GM12878 (cell line): ENCODE measurements at regions not wholly inside any gene's neighbourhood (a gene's known extent, or its start where the extent isn't known, plus 50 kb on each side); places are given as distances from the start of the nearest gene placed in this dataset.
A peak's percentile ranks its signal among the peaks of the same experiment; 100 is the strongest.

ENCODE experiments used
- ATAC-seq: fragments of 200-7000 bp; cut with Tn5 transposase; 3 replicates; pipeline ENCODE4 v1.9.1; 2020; ENCODE audit warnings: mild to moderate bottlenecking, moderate library complexity
- BruUV-seq: library from RNA; stranded (reverse); fragments of 400-500 nt; replicated peaks from 2 replicates; lab custom pipeline; 2021; lab: Mats Ljungman, UMichigan
- CTCF ChIA-PET: fragments of 300-600 bp; sonication (Branson Sonifier 250); formaldehyde crosslinking; extraction: SDS; loops from one replicate; lab custom pipeline; 2021; ENCODE audit warnings: inconsistent platforms; lab: Yijun Ruan, JAX
- POLR2A ChIA-PET: fragments of 350-600 bp; formaldehyde crosslinking; extraction: SDS; loops from one replicate; lab custom pipeline; 2021; ENCODE audit warnings: inconsistent platforms; lab: Charles Lee
- RAD21 ChIA-PET: fragments of 300-600 bp; sonication (Branson Sonifier 250); formaldehyde crosslinking; loops from one replicate; lab custom pipeline; 2023; ENCODE audit warnings: antibody characterized with exemption; ENCODE audit not compliant: unreplicated experiment; lab: Charles Lee
- SMC1A ChIA-PET: fragments of 300-600 bp; sonication (Branson Sonifier 250); formaldehyde crosslinking; loops from one replicate; lab custom pipeline; 2023; ENCODE audit not compliant: unreplicated experiment, uncharacterized antibody; lab: Charles Lee
- DNase-seq: peaks from one replicate; pipeline ENCODE4 v3.0.0-alpha.2; 2011; ENCODE audit warnings: low read depth, low spot score
- FAIRE-seq: peaks from 3 replicates; lab custom pipeline; 2011; peaks lifted over from hg19 to GRCh38; lab: Jason Lieb, UNC
- H2AFZ ChIP-seq: 2 replicates; pipeline ENCODE4 v1.6.0; 2011; ENCODE audit warnings: low read depth, low read length, control low read depth; ENCODE audit not compliant: control insufficient read depth
- H3K27ac ChIP-seq: 2 replicates; pipeline ENCODE4 v1.5.1; 2011; ENCODE audit warnings: control low read depth; ENCODE audit not compliant: control insufficient read depth, insufficient read depth
- H3K27me3 ChIP-seq, 2 experiments: replicated peaks in 1 of 2; 2 replicates each; pipeline versions ENCODE4 v1.6.0 to v1.6.1; 2011; ENCODE audit warnings: low read length in 1 of 2; ENCODE audit not compliant: control insufficient read depth in 2 of 2, insufficient read depth in 2 of 2
- H3K36me3 ChIP-seq, 2 experiments: 2 replicates each; pipeline ENCODE4 v1.5.1; 2011; ENCODE audit warnings: low read length in 1 of 2; ENCODE audit not compliant: control insufficient read depth in 2 of 2, insufficient read depth in 2 of 2
- H3K4me1 ChIP-seq: 2 replicates; pipeline ENCODE4 v1.6.1; 2011; ENCODE audit warnings: mild to moderate bottlenecking, low read length, moderate library complexity, mixed read lengths; ENCODE audit not compliant: control insufficient read depth, insufficient read depth
- H3K4me2 ChIP-seq: 2 replicates; pipeline ENCODE4 v1.6.0; 2011; ENCODE audit warnings: control low read depth; ENCODE audit not compliant: control insufficient read depth, insufficient read depth
- H3K4me3 ChIP-seq: fragments of 200-600 bp; sonication (generic); 2 replicates; pipeline ENCODE4 v1.5.1; 2016
- H3K79me2 ChIP-seq: 2 replicates; pipeline ENCODE4 v1.6.0; 2011; ENCODE audit warnings: low read length; ENCODE audit not compliant: control insufficient read depth, insufficient read depth
- H3K9ac ChIP-seq: 2 replicates; pipeline ENCODE4 v1.8.0; 2011; ENCODE audit warnings: low read length, control low read depth, mixed read lengths; ENCODE audit not compliant: control insufficient read depth, insufficient read depth
- H3K9me3 ChIP-seq: replicated peaks from 3 replicates; pipeline ENCODE4 v1.5.1; 2011; ENCODE audit warnings: mild to moderate bottlenecking, low read length; ENCODE audit not compliant: control insufficient read depth, insufficient read depth
- H4K20me1 ChIP-seq: 2 replicates; pipeline ENCODE4 v1.6.0; 2011; ENCODE audit not compliant: control insufficient read depth, insufficient read depth
- ATF7 ChIP-seq: fragments of 450-650 bp; IDR thresholded peaks from 2 replicates; pipeline ENCODE4 v1.6.1; 2016; ENCODE audit warnings: low read depth, mild to moderate bottlenecking
- BHLHE40 ChIP-seq, 2 experiments: fragments of 450-650 bp in 1 of 2; IDR thresholded peaks; 2 replicates each; pipeline ENCODE4 v1.6.1; 2011 to 2017; ENCODE audit warnings: low read depth in 2 of 2, borderline replicate concordance in 1 of 2, improper control_type of control experiment in 1 of 2, low read length in 1 of 2, mild to moderate bottlenecking in 1 of 2
- CREM ChIP-seq: IDR thresholded peaks from 2 replicates; pipeline ENCODE4 v1.6.1; 2014; ENCODE audit warnings: antibody characterized with exemption, low read depth
- RAD21 ChIP-seq: IDR thresholded peaks from 2 replicates; pipeline ENCODE4 v1.6.1; 2011; ENCODE audit warnings: mild to moderate bottlenecking, low read depth, low read length, moderate library complexity; ENCODE audit not compliant: insufficient read depth
- SMC3 ChIP-seq: IDR thresholded peaks from 2 replicates; pipeline ENCODE4 v1.6.1; 2011; ENCODE audit warnings: low read length, improper control_type of control experiment, borderline replicate concordance
- TCF12 ChIP-seq: IDR thresholded peaks from 2 replicates; pipeline ENCODE4 v1.6.1; 2011; ENCODE audit warnings: low read depth, mild to moderate bottlenecking, low read length
- WGBS: methylation state at CpG from one replicate; pipeline ENCODE4 v1.1.6; 2016; ENCODE audit warnings: low lambda C conversion rate; ENCODE audit not compliant: insufficient replicate concordance, insufficient coverage; ENCODE audit errors: missing lambda C conversion rate; 5-methylcytosine and 5-hydroxymethylcytosine counted together
- in situ Hi-C: fragments of 300-500 bp; cut with MboI; formaldehyde crosslinking; loops from 9 replicates; pipeline ENCODE4 v1.14.3; 2018; ENCODE audit warnings: mixed read lengths
- intact Hi-C: fragments of 100-400 bp; cut with micrococcal nuclease; formaldehyde crosslinking; loops from one replicate; pipeline ENCODE4 v1.14.2; 2022; ENCODE audit not compliant: unreplicated experiment
- TF ChIP-seq, protein P1 (sequence below): fragments of 450-650 bp; IDR thresholded peaks from 2 replicates; pipeline ENCODE4 v1.6.1; 2018; ENCODE audit warnings: borderline replicate concordance, mild to moderate bottlenecking; ENCODE audit not compliant: partially characterized antibody
- TF ChIP-seq, protein P2 (sequence below): IDR thresholded peaks from 2 replicates; pipeline ENCODE4 v1.6.1; 2012; ENCODE audit warnings: low read depth, low read length, improper control_type of control experiment
- TF ChIP-seq, protein P3 (sequence below): fragments of 450-650 bp; formaldehyde crosslinking; IDR thresholded peaks from 2 replicates; pipeline ENCODE4 v1.4.0; 2020; ENCODE audit warnings: mild to moderate bottlenecking, moderate library complexity
- TF ChIP-seq, protein P4 (sequence below), 3 experiments: IDR thresholded peaks in 2 of 3; conservative IDR thresholded peaks in 1 of 3; 2 replicates each; pipeline ENCODE4 v1.5.1; 2011; ENCODE audit warnings: low read depth in 3 of 3, low read length in 3 of 3, mild to moderate bottlenecking in 3 of 3, control low read depth in 2 of 3, moderate library complexity in 2 of 3, inconsistent platforms in 1 of 3, mixed read lengths in 1 of 3; ENCODE audit not compliant: control insufficient read depth in 2 of 3, insufficient read depth in 1 of 3; ENCODE audit errors: extremely low read depth in 1 of 3
- TF ChIP-seq, protein P5 (sequence below): IDR thresholded peaks from 2 replicates; pipeline ENCODE4 v1.6.1; 2012; ENCODE audit warnings: low read depth, low read length, improper control_type of control experiment

DNA sequence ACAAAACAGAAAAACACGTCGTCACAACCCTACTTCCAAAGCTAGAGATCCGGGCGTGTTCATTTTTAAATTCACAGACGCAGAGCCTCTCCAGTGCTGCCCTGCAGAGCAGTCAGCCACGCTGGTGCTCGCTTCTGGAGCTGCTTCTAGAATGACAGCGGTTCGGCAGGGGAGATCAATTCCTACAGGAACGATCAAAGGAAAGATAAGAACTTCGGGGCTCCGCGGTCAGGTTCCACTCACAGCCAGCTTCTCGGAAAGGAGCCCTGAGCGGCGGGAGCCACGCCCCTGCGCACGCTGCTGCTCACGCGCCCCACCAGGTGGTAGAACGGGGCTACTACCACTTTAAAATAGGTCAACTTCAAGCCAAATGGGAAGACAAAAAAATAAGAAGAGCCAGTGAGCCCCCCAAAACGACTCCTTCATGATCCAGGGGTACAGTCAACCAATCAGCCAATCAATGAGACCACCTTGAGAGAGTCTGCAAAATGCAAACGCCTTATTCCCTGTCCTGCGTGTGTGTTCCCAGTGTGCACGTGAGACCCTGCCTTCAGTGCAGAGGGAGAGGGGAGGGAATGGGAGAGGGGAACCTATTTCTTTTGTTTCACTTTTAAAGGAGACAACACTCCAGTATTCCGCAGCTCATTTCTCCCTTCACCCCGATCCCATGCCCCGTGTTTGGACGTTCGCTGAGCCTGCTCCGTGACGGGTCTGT is 209.7 kb downstream of the RBFOX3 start:
- BruUV-seq: no TSS peak
- ATAC-seq (peak; percentile 95), FAIRE-seq (peak; percentile 64), DNase-seq (no peak)
- Histone ChIP-seq H3K27me3 (peaks cover under 1 to 4% of the 10 kb centered on the region in 2 experiments; a peak in 2 of 4 replicates), H3K27ac (no peak overlapping the region), H3K79me2 (no peaks in the 10 kb centered on the region), H3K9ac (no peak overlapping the region), H3K4me3 (no peak overlapping the region), H3K36me3 (no peaks in the 10 kb centered on the region), H4K20me1 (no peaks in the 10 kb centered on the region), H3K9me3 (no peaks in the 10 kb centered on the region), H3K4me2 (no peak overlapping the region; the same call in 1 of the 2 replicates), H3K4me1 (no peaks in the 10 kb centered on the region; the same call in 1 of the 2 replicates), H2AFZ (peak overlapping the region; percentile 26; the same call in 1 of the 2 replicates)
- SMC1A ChIA-PET: interaction anchor here (1.0 to 1.1 kb wide), 2 partner anchors 10 to 308 kb away, joined by 3 to 5 read pairs; no protein-coding TSS in a partner anchor
- in situ Hi-C loops (no loop called here), intact Hi-C loops (loop anchor here (5.0 kb wide), 1 partner anchor 306 kb away; no protein-coding TSS in a partner anchor)
- CTCF ChIA-PET: interaction anchor here (0.6 to 2.2 kb wide), 16 partner anchors 9 to 501 kb away, joined by 3 to 18 read pairs (median 4); no protein-coding TSS in a partner anchor
- POLR2A ChIA-PET: no interaction called here
- WGBS: 13% methylated on average over 33 of the region's 33 CpGs
- RAD21 ChIA-PET: interaction anchor here (1.0 to 1.5 kb wide), 3 partner anchors 9 to 313 kb away, joined by 3 to 8 read pairs (median 5); no protein-coding TSS in a partner anchor
- TF ChIP-seq CREM: 0 out of 2 replicates have a peak, but pooled peaks have one; percentile 26
- TF ChIP-seq, protein P1, sequence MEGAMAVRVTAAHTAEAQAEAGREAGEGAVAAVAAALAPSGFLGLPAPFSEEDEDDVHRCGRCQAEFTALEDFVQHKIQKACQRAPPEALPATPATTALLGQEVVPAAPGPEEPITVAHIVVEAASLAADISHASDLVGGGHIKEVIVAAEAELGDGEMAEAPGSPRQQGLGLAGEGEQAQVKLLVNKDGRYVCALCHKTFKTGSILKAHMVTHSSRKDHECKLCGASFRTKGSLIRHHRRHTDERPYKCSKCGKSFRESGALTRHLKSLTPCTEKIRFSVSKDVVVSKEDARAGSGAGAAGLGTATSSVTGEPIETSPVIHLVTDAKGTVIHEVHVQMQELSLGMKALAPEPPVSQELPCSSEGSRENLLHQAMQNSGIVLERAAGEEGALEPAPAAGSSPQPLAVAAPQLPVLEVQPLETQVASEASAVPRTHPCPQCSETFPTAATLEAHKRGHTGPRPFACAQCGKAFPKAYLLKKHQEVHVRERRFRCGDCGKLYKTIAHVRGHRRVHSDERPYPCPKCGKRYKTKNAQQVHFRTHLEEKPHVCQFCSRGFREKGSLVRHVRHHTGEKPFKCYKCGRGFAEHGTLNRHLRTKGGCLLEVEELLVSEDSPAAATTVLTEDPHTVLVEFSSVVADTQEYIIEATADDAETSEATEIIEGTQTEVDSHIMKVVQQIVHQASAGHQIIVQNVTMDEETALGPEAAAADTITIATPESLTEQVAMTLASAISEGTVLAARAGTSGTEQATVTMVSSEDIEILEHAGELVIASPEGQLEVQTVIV: no peak
- no peak for TF ChIP-seq TCF12
- TF ChIP-seq, protein P2, sequence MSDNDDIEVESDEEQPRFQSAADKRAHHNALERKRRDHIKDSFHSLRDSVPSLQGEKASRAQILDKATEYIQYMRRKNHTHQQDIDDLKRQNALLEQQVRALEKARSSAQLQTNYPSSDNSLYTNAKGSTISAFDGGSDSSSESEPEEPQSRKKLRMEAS: 0 out of 2 replicates have a peak, but pooled peaks have one; percentile 37
- TF ChIP-seq ATF7: no peak
- peak; percentile 52 for TF ChIP-seq RAD21
- peak; percentile 49 to 69; a peak in 2 of 4 replicates for TF ChIP-seq BHLHE40 (IDR thresholded peaks at IDR 0.05; ENCODE audit: borderline replicate concordance in 1 of 2, low read depth in 2 of 2, low read length in 1 of 2)
- TF ChIP-seq, protein P3, sequence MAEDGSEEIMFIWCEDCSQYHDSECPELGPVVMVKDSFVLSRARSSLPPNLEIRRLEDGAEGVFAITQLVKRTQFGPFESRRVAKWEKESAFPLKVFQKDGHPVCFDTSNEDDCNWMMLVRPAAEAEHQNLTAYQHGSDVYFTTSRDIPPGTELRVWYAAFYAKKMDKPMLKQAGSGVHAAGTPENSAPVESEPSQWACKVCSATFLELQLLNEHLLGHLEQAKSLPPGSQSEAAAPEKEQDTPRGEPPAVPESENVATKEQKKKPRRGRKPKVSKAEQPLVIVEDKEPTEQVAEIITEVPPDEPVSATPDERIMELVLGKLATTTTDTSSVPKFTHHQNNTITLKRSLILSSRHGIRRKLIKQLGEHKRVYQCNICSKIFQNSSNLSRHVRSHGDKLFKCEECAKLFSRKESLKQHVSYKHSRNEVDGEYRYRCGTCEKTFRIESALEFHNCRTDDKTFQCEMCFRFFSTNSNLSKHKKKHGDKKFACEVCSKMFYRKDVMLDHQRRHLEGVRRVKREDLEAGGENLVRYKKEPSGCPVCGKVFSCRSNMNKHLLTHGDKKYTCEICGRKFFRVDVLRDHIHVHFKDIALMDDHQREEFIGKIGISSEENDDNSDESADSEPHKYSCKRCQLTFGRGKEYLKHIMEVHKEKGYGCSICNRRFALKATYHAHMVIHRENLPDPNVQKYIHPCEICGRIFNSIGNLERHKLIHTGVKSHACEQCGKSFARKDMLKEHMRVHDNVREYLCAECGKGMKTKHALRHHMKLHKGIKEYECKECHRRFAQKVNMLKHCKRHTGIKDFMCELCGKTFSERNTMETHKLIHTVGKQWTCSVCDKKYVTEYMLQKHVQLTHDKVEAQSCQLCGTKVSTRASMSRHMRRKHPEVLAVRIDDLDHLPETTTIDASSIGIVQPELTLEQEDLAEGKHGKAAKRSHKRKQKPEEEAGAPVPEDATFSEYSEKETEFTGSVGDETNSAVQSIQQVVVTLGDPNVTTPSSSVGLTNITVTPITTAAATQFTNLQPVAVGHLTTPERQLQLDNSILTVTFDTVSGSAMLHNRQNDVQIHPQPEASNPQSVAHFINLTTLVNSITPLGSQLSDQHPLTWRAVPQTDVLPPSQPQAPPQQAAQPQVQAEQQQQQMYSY (CRISPR knock-in tag): no peak
- TF ChIP-seq, protein P4, sequence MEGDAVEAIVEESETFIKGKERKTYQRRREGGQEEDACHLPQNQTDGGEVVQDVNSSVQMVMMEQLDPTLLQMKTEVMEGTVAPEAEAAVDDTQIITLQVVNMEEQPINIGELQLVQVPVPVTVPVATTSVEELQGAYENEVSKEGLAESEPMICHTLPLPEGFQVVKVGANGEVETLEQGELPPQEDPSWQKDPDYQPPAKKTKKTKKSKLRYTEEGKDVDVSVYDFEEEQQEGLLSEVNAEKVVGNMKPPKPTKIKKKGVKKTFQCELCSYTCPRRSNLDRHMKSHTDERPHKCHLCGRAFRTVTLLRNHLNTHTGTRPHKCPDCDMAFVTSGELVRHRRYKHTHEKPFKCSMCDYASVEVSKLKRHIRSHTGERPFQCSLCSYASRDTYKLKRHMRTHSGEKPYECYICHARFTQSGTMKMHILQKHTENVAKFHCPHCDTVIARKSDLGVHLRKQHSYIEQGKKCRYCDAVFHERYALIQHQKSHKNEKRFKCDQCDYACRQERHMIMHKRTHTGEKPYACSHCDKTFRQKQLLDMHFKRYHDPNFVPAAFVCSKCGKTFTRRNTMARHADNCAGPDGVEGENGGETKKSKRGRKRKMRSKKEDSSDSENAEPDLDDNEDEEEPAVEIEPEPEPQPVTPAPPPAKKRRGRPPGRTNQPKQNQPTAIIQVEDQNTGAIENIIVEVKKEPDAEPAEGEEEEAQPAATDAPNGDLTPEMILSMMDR (IDR thresholded peaks at IDR 0.05 in 2 of 3, conservative IDR thresholded peaks at IDR 0.05 in 1 of 3; ENCODE audit: control insufficient read depth in 2 of 3, extremely low read depth in 1 of 3, insufficient read depth in 1 of 3, low read depth in 3 of 3, low read length in 3 of 3): peak; percentile 86 to 92 (median 88)
- TF ChIP-seq, protein P5, sequence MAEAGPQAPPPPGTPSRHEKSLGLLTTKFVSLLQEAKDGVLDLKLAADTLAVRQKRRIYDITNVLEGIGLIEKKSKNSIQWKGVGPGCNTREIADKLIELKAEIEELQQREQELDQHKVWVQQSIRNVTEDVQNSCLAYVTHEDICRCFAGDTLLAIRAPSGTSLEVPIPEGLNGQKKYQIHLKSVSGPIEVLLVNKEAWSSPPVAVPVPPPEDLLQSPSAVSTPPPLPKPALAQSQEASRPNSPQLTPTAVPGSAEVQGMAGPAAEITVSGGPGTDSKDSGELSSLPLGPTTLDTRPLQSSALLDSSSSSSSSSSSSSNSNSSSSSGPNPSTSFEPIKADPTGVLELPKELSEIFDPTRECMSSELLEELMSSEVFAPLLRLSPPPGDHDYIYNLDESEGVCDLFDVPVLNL: 0 out of 2 replicates have a peak, but pooled peaks have one; percentile 4
- TF ChIP-seq SMC3: peak; percentile 70
